H4 (cell line): ENCODE measurements at regions not wholly inside any gene's neighbourhood (a gene's known extent, or its start where the extent isn't known, plus 50 kb on each side); places are given as distances from the start of the nearest gene placed in this dataset.

ENCODE experiments used
- DNase-seq: peaks from one replicate; pipeline ENCODE4 v3.0.0-alpha.2; 2015; ENCODE audit warnings: low spot score

DNA sequence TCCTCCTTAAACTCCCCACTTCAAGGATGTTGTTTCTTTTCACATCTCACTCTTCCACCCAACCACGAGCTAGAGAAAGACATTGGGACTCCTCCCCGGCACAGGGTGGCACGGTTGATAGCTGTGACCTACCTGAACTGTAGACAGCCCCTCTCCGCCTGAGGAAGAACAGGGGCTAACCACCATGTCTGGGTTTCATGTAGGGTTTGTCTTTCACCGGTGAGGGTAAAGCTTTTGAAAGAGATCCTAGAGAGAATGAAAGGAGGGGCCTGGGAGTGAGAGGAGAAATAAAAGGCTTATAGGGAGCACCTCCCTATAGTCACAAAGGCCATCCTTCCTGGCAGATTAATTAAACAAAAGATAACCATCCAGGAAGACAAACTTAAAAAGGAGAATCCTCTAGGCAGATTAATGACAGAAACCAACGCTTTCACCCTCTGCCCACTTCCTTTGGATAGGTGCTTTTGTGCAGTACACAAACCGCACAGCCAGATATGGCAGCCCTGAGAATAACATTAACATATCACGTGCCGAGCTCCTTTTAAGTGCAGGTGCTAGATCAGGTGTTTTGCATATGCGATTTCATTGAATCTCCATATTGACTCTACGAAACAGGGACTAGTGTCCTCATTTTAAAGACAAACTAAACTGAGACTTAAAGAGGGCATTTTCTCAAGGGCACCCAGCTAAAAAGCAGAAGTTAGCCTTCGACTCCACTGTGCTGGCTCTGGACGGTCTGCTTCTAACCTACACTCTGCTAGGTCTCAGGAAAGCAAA lies 178.1 kb upstream of the RUNX1 start:
- DNase-seq: no peak

DNA sequence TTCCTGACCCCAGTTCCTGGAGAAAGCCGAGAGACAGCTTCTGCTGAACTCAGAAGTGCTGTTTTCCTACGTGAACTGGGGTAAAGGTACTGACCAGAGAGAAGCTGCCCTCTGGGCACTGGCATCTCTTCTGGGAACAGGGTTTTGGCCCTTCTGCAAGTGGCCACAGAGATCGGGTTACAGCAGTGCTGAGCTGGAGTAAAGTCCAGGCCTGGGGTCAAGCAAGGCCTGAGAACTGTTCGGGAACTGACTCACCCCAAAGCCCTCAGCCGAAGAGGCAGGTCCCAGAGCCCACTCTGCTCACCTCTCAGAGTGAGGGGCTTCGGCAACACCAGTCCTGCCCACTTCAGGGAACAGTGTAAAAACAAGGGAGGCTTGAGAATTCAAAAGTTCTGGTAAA lies 177.2 kb upstream of the RUNX1 start:
- peak; percentile 22 for DNase-seq

- no peak for DNase-seq
Observed at GRCh38 chr21:35225573-35225972, 176.5 kb upstream of the RUNX1 start.

- no peak for DNase-seq
Observed at GRCh38 chr21:35223480-35224156, 174.5 kb upstream of the RUNX1 start.

GRCh38 chr21:35222541-35222941 lies 173.4 kb upstream of the RUNX1 start:
- no peak for DNase-seq

- no peak for DNase-seq
Observed at GRCh38 chr21:35222021-35222420, 172.9 kb upstream of the RUNX1 start.

DNA sequence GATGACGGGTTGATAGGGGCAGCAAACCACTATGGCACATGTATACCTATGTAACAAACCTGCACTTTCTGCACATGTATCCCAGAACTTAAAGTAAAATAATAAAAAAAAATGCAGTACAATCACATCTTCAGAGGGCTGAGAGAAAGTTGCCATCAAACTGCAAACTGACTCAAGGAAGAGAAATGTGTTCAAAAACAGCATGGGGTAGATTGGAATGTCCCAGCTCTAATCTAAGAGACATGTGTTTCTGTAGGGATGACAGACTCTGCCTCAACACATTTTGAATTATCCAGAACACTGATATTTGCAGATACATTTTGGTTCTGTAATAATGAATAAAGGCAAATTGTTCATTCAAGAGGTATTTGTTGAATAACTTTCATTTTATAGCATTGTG lies 171.2 kb upstream of the RUNX1 start:
- DNase-seq: no peak

DNA sequence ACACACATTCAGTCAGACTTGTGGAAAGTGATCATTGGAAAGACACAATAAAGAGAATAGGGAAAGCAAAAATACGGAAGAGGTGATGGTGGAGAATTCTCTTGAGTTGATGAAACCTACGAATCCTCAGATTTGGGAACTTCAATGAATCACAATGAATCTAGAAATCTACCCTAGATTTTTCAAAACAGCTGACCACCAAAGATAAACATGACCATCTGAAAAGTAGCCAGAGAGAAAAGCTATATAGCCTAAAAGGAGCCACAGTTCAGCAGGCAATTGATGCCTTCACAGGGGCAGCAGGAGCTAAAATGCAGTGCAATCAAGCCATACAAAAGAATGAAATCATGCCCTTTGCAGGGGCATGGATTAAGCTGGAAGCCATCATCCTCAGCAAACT lies 170.6 kb upstream of the RUNX1 start:
- DNase-seq: no peak

GRCh38 chr21:35219291-35219690 lies 170.2 kb upstream of the RUNX1 start:
- no peak for DNase-seq

DNA sequence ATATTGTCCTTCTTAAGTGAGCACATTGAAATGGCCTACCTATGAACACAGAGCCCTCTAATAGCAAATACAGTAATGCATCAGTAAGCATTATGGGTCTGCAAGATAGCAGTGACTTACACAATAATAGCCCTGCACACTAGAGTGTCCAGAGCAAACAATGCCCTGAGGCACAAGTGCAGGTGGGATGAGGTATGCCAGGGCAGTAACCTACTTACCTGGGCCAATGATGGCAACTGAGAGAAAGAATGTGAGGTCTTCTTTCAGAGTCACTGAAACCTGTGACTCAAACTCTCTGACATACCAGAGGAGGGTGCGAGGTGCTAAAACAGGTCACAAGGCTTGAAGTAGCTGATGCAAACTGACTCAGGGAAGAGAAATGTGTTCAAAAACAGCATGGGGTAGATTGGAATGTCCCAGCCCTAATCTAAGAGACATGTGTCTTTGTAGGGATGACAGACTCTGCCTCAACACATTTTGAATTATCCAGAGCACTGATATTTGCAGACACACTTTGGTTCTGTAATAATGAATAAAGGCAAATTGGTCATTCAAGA lies 168.5 kb upstream of the RUNX1 start:
- DNase-seq: no peak

GRCh38 chr21:35216996-35217395 lies 167.9 kb upstream of the RUNX1 start:
- DNase-seq: no peak

- no peak for DNase-seq
Observed at GRCh38 chr21:35215870-35216269, 166.8 kb upstream of the RUNX1 start.

DNA sequence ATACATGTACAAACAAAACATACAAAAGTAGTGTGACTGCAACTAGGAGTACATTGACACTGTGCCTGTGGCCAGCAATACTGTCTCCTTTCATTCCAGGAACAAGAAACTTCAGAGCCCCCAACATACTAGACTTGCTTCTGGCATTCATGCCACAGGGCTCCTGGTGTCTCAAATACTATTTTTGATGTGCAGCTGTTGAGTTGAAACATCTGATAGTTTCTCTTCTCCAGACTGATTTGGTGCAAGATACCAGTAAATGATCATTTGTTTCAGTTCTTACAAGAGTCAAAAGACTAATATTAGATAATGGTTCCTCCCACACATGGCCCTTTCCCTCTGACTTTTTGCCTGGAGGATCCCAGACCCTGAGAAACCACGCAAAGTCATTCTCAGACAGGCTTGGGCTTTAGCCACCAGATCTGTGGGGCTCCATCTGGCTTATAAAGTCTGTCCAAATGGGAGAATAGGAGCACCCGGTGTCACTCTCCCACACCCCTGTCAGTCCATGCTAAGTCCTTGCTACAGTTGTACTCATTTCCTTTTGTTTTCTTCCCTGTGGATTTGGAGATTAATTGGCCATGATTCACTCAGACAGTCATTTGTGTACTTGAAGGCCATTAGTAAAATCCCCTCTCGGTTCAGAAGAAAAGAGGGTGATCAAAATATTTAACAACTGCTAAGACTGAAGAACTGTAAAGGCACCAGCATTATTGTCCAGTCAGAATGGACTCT lies 163.5 kb upstream of the RUNX1 start:
- no peak for DNase-seq

GRCh38 chr21:35211782-35212181 lies 162.7 kb upstream of the RUNX1 start:
- DNase-seq: no peak

- no peak for DNase-seq
Observed at GRCh38 chr21:35210093-35210492, 161.0 kb upstream of the RUNX1 start.

DNA sequence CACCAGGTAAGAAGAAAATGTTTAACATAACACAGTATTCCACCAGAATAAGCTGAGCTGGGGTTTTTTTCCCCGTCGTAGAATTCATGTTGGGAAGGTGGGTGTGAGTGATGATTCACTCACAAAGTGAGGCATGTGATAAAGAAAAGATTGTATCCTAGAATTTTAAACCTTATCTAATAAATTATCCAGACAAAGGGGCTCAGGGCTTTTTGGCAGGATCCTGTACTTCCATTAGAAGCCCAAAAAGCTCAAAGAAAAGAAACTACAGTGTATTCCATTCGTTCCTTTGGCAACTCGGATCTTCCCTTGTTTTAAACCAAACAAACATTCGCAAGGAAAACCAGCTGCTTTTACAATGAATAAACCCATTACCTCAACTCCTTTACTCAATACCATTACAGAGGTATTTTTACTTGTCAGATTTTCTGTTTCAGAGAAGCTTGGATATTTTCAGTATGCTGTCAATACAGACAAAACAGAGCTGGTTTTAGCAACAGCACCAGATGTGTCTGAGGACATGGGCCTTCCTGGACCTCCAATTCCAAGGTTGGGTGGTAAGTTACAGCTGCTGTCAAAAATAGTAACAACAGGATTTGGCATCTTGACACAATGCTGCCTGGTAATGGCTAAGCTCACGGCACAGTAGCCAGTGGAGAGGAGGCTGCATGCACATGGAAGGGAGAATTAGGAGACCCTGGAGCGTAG lies 159.9 kb upstream of the RUNX1 start:
- DNase-seq: no peak

DNA sequence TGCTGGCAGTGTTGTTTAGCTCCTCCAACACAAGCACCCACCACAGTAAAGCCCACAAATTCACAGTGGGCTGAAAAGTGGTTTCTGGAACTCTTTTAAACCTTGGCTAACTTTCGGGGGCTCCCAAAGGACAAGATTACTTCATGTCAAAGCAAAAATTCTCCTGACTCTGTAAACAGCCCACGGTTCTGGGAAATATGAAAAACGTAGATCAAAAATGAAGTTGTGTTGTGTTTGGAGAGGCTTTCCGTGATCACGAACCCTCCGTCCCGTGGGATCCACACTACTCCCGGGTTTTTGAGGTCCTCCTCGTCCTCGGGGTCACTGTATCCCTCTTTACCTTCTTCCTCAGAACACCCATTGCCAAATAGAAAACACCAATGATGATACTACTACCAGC lies 159.0 kb upstream of the RUNX1 start:
- no peak for DNase-seq

DNA sequence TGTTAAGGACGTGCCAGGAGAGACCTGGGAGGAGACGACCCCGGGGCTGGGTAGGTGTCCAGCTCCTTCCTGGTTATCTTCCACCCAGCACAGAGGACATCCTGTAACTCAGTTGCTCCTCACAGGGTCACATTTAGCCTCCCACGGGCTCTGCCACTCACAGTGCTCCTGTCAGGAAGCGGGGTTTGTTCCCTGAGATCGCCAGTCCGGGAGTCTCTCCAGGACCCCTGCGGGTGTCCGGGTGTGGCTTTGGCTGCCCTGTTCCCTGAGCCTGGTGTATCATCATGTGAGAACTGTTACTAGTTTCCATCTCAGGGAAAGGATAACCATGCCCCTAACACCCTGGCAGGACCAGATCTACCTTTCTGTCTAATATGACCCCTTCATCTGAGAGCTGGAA lies 158.2 kb upstream of the RUNX1 start:
- no peak for DNase-seq

DNA sequence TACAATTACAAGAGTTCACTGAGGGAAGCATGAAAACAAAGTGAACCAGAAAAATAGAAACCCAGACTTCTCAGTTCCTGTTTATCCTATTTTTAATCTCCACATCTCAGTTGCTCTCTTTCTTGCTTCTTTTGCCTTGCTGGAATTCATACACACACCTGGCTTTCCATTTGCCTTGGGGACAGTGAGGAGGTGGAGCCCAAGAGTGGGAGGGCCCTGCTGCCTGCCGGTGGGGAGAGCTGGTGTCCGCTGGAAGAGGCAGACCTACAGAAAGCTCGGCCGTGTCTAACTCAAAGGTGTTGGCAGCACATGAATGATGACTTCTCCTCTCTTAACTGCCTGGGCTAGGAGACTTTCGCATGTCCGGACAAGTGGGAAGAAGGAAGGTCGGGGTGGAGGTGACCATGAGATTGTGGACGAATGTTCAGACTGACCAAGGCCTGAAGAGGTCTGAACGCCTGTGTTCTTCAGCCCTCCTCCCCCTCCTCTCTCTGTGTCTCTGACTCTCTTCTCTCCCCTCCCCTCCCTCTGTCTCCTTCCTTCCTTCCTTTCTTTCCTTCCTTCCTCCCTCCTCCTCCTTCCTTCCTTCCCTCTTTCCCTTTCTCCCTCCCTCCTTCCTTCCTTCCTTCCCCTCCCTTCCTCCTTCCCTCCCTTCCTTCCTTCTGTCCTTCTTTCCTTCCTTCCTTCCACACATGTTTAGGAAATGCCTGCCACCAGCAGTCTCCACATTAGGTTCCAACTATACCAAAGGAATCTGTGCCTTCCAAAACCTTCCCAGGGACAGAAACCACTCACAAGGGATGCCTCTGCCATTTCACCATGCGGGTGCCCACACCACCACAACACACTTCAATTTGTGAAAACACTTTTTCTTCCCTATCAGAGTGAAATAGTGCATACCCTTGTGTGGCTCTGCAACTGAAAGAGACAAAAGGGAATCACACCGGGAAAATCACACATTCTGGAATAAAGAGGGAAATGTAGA lies 157.3 kb upstream of the RUNX1 start:
- DNase-seq: no peak

DNA sequence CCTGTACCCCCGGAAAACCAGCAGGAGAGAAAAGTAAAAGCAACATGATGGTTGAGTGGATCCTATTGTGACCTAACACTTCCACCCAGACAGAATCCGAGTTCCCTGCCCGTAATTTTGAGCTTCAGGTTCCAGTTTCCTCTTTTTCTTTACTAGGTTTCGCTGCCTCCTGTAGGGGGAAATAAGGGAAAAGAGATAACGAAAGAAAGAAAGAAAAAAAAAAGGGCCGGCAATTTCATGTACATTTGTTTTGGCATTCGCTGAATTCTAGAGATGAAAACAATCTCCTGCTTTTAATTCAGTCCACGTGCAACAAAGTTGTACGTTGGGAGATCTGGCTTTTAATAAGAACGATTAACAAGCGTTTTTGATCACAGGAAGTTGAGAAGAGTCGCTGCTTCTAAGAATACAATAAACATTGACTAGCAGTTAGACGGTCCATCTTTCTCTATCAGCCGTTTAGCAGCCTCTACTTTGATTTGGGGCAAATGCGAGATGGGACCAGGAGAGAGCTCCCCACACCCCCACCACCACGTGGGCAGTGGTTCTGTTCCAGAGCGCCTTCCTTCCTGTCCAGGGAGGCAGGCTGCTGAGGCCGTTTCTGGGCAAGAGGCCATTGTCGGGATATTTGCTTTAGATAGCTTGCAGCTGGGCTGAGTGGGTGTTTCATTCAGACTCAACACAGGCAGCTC lies 155.9 kb upstream of the RUNX1 start:
- peak; percentile 26 for DNase-seq
